ENCODE measurements at regions not wholly inside any gene's neighbourhood (a gene's known extent, or its start where the extent isn't known, plus 50 kb on each side); places are given as distances from the start of the nearest gene placed in this dataset.

DNA sequence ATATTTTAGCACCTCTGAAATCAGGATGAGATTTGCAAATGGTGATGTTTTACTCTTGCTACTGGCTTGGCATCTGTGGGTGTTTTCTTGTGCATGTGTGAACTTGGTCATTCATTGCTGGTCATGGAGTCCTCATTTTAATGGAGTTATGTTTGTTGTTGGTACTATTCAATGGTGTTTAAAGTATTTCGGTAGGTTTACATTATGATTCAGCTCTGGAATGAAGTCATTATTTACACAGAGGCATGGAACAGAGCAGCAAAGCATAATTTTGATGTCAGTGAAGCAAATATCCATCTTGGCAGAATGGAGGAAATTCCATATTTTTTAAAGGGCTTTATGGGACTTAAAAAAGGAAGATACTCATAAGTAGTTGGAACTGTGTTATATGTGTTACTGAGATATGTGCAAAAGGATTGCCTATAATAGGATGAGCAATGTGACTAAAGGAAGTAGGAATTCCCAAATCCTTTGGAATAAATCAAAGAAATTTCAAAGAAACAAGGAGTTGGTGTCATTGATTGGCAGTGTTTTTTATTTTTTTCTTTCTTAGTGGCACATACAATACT, 147.4 kb downstream of the ACTBL2 start:
- no peak for DNase-seq

- DNase-seq, result no peak
These were observed 148.1 kb downstream of the ACTBL2 start for GRCh38 chr5:57334475-57334874.

- DNase-seq, result no peak
These were observed 150.2 kb downstream of the ACTBL2 start for GRCh38 chr5:57332361-57332760.

DNA sequence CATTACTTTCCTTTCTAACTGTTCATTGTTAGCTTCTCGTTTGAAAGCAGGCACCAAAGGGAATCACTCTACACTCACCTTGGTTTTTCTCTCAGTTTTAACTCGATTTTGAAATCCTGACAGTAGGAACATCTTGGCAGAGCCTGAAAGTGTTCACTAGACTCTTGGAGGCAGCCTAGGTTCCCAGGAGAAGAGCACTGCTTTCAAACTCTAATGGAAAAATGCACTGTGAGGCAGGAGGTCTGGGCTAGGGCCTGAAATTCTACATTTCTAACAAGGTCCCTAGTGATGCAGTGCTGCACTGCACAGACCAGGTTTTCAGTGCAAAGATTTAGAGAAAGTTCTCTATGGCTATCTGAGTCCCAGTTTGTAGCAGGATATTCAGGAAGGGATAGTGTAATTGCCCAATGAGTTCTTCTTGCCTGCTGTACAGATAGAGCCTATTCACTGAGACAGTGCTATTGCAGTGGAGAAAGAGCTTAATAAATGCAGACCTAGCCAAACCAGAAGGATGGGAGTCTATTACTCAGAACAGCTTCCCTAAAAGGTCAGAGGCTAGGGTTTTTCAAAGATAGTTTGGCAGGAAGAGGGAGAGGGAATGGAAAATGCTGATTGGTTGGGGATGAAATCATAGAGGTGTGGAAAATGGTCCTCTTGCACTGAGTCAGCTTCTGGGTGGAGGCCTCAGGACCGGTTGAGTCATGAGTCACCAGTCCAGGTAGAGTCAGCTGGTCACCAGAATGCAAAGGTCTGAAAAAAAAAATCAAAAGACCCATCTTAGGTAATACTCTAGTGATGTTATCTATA, 153.9 kb downstream of the GPBP1 start:
- DNase-seq, result no peak

DNA sequence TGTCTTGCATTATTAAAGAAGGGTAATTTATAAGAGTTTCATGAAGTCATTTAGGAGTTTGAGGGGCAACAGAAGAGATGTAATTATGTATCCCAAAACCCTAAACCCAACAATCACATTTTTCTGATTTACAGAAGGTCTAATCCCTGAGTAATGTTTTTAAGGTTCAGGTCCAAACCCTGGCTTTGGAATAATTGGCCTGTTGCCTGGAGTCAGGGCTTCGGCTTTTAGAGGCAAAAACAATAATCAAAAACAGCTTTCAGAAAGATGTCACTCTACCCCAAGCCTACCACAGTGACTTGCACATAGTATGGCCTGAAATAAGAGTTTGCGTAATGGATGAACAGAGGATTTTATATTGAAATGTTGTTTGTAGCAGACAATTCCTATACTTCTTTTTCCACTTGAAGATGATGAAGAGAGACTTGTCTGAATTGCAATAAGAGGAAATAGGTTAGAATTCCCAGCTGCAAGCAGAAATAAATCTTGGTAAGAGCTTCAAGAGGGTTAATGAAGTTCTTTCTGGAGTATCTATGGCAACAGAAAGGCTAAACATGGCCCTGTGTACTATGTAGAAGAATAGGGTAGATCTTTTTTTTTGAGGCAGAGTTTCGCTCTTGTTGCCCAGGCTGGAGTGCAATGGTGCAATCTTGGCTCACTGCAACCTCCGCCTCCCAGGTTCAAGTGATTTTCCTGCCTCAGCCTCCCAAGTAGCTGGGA, 152.0 kb downstream of the GPBP1 start:
- DNase-seq, result no peak

DNA sequence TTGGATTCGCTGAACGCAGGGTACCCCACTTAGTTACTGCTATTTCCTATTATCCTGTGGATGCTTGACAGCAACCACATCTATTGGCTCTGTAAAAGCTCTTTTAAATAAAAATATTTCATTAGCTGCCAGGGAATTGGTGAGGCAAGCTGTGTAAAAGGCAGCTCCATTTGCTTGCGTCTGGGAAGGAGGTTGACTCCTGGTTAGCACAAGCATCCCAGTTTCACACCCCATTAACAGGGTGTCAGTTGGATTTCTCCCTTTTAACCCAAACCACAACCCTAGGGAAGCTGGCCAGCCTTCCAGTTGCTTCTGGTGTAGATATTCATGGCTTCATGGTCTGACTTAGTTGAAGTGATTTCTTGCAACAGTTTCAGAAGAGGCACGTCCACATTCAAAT, 151.0 kb downstream of the GPBP1 start:
- peak; percentile 70 to 77 for DNase-seq

DNA sequence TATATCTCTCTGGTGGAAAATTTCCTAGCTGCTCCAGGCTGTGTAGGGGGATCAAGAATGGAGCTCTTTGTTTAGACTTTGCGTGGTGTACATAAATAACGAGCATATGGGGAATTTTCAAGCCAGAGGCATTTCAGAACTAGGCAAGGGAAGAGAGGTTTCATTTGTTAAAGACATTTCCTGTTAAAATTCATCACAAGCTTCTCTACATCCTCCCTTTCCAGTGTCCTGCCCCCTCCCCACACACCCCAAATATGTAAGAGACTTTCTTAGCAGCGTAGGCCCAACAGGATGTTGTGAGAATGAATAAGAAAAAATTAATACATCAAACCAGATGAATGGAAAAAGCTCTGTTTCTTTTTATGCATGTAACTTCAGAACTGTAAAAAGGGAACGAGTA, 150.3 kb downstream of the GPBP1 start:
- DNase-seq, result peak; percentile 36 to 52

GRCh38 chr5:57320582-57320981, 146.7 kb downstream of the GPBP1 start:
- no peak for DNase-seq

DNA sequence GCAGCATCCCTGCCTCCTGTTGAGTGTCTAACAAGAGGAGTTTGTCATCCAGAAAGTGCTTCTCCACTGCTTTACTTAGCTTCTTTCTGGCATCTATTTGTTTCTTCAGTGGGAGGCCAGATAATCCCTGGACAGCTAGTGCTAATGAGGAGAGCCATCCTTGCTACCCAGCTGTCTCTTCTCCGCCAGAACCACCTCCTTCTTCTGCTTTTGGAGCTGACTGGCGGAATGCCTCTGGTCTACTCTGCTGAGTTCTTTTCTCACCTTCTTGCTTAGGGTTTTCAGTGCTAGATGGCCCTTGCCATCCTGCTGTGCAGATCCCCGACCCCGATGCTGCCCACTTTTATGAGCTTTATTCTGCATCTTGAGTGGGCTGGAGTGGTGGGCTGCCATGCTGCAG, 145.8 kb downstream of the GPBP1 start:
- DNase-seq, result no peak

DNA sequence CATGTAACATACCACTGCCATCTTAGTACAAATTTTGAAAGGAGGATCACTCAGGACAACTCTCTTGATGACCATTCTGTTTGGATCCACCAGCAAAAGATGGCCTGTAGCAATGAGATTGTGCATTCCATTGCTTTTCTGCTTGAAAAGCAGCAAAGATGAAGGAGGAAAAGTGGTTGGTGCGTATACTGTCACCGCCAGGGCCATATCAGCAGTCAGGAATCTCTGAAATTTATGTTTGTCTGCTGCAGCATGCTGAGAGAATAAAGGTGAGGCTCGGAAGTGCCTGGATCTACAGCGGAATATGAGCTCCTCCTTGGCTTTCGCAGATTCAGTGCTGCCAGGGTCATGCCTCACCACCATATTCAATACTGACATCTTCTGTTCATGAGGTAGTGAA, 144.4 kb downstream of the GPBP1 start:
- DNase-seq, result no peak

GRCh38 chr5:57317341-57317740, 143.5 kb downstream of the GPBP1 start:
- no peak for DNase-seq

- peak; percentile 46 to 59 for DNase-seq
These were observed 143.0 kb downstream of the GPBP1 start for GRCh38 chr5:57316798-57317327.

DNA sequence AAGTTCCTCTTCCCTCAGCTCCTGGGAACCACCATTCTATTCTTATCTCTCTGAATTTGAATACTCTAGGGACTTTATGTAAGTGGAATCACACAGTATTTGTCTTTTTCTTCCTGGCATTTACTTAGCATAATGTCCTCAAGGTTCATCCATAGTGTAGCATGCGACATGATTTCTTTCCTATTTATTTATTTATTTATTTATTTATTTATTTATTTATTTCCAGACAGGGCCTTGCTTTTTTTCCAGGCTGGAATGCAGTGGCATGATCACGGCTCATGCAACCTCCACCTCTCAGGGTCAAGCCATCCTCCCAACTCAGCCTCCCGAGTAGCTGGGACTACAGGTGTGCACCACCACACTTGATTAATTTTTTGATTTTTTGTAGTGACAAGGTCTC, 142.1 kb downstream of the GPBP1 start:
- DNase-seq, result no peak
